HL-60 (cell line): ENCODE measurements at regions not wholly inside any gene's neighbourhood (a gene's known extent, or its start where the extent isn't known, plus 50 kb on each side); places are given as distances from the start of the nearest gene placed in this dataset.

Experiments used
- DNase-seq, 2 experiments: peaks; one replicate each; pipeline ENCODE4 v3.0.0-alpha.2; 2010 to 2020; ENCODE audit warnings: low read depth in 1 of 2, low spot score in 1 of 2
- H3K27ac ChIP-seq: fragments of 250-450 bp; sonication (Bioruptor Pico); replicated peaks from 2 replicates; pipeline ENCODE4 v1.5.1; 2020; ENCODE audit warnings: mild to moderate bottlenecking, moderate library complexity
- H3K27me3 ChIP-seq: fragments of 250-450 bp; sonication (Bioruptor Pico); 2 replicates; pipeline ENCODE4 v1.5.1; 2021; ENCODE audit warnings: mild to moderate bottlenecking, moderate library complexity; ENCODE audit not compliant: insufficient read depth, poor library complexity, severe bottlenecking
- H3K4me3 ChIP-seq: replicated peaks from 2 replicates; pipeline ENCODE4 v1.5.1; 2011; ENCODE audit warnings: mild to moderate bottlenecking, control low read depth, low read length; ENCODE audit not compliant: insufficient read depth
- CTCF ChIP-seq: IDR thresholded peaks from one replicate; pipeline ENCODE4 v1.5.1; 2011; ENCODE audit warnings: low read length, control low read depth, inconsistent platforms; ENCODE audit not compliant: insufficient read depth
- GABPA ChIP-seq: IDR thresholded peaks from 2 replicates; pipeline ENCODE4 v1.6.1; 2012; ENCODE audit warnings: low read depth
- POLR2AphosphoS5 ChIP-seq: IDR thresholded peaks from 2 replicates; pipeline ENCODE4 v1.6.1; 2012; ENCODE audit warnings: low read depth
- REST ChIP-seq: IDR thresholded peaks from 2 replicates; pipeline ENCODE4 v1.6.1; 2012; ENCODE audit warnings: low read depth; ENCODE audit not compliant: insufficient replicate concordance
- SPI1 ChIP-seq: IDR thresholded peaks from 2 replicates; pipeline ENCODE4 v1.6.1; 2012; ENCODE audit warnings: low read depth, mild to moderate bottlenecking, borderline replicate concordance

- DNase-seq: no peak
- Histone ChIP-seq H3K4me3 (no peak overlapping the region), H3K27me3 (peaks cover 1% of the 10 kb centered on the region), H3K27ac (no peak overlapping the region)
- TF ChIP-seq POLR2AphosphoS5 (no peak), CTCF (no peak), GABPA (no peak), REST (no peak), SPI1 (no peak)
Measured at GRCh38 chr1:222326006-222326709, 221.7 kb downstream of the HHIPL2 start.

- DNase-seq: no peak
- Histone ChIP-seq H3K4me3 (no peak overlapping the region), H3K27me3 (peaks cover 6% of the 10 kb centered on the region), H3K27ac (no peak overlapping the region)
- TF ChIP-seq SPI1 (no peak), CTCF (no peak), POLR2AphosphoS5 (no peak), REST (no peak), GABPA (no peak)
Measured at GRCh38 chr1:222325506-222325905, 222.4 kb downstream of the HHIPL2 start.

GRCh38 chr1:222314839-222315238, 233.1 kb downstream of the HHIPL2 start:
- H3K27me3 ChIP-seq: no peaks in the 10 kb centered on the region
- no peak for DNase-seq
- H3K4me3 ChIP-seq: no peak overlapping the region
- no peak overlapping the region for H3K27ac ChIP-seq
- no peak for TF ChIP-seq REST
